Activated naive CD4-positive, alpha-beta T cell treated with anti-CD3 and anti-CD28 coated beads for 36 hours (primary cell): ENCODE measurements at regions not wholly inside any gene's neighbourhood (a gene's known extent, or its start where the extent isn't known, plus 50 kb on each side); places are given as distances from the start of the nearest gene placed in this dataset.
"Not testable (repeated sequence)": the region's sequence is repeated elsewhere in the genome, so short reads cannot be mapped to it uniquely, and the experiment has no call there.

Experiments used
- CTCF ChIA-PET: fragments of 350-600 bp; sonication (Branson Sonifier 250); formaldehyde crosslinking; loops from one replicate; lab custom pipeline; 2021; ENCODE audit warnings: antibody characterized with exemption; lab: Charles Lee
- DNase-seq: peaks from one replicate; pipeline ENCODE4 v3.0.0-alpha.2; 2020
- H3K27ac Mint-ChIP-seq: one replicate; pipeline ENCODE4 v1.8.0; 2021; ENCODE audit warnings: mild to moderate bottlenecking, mixed read lengths
- H3K27me3 Mint-ChIP-seq: one replicate; pipeline ENCODE4 v1.8.0; 2021; ENCODE audit warnings: low read depth, mixed read lengths
- H3K36me3 Mint-ChIP-seq: one replicate; pipeline ENCODE4 v1.8.0; 2021; ENCODE audit warnings: low read depth, mixed read lengths
- H3K4me1 Mint-ChIP-seq: one replicate; pipeline ENCODE4 v1.8.0; 2021; ENCODE audit warnings: low read depth, mixed read lengths
- H3K4me3 Mint-ChIP-seq: one replicate; pipeline ENCODE4 v1.8.0; 2021; ENCODE audit warnings: mild to moderate bottlenecking, moderate library complexity, mixed read lengths
- H3K9me3 Mint-ChIP-seq: one replicate; pipeline ENCODE4 v1.8.0; 2021; ENCODE audit warnings: mixed read lengths
- intact Hi-C: fragments of 100-400 bp; cut with micrococcal nuclease; formaldehyde crosslinking; loops from one replicate; pipeline ENCODE4 v1.15.1; 2023

- no peaks in the 10 kb centered on the region for H3K36me3 Mint-ChIP-seq
- H3K4me3 Mint-ChIP-seq = no peak overlapping the region
- no peak overlapping the region for H3K27ac Mint-ChIP-seq
- intact Hi-C loops = no loop called here
- CTCF ChIA-PET = no interaction called here
- DNase-seq = no peak
- H3K9me3 Mint-ChIP-seq = peaks cover 6% of the 10 kb centered on the region
- H3K4me1 Mint-ChIP-seq = no peaks in the 10 kb centered on the region
- H3K27me3 Mint-ChIP-seq = no peaks in the 10 kb centered on the region
These were observed 1761.3 kb upstream of the IGFBP7 start for GRCh38 chr4:58871509-58871908.

- CTCF ChIA-PET = no interaction called here
- DNase-seq = no peak
These were observed 1738.8 kb upstream of the IGFBP7 start for GRCh38 chr4:58849026-58849425.

DNA sequence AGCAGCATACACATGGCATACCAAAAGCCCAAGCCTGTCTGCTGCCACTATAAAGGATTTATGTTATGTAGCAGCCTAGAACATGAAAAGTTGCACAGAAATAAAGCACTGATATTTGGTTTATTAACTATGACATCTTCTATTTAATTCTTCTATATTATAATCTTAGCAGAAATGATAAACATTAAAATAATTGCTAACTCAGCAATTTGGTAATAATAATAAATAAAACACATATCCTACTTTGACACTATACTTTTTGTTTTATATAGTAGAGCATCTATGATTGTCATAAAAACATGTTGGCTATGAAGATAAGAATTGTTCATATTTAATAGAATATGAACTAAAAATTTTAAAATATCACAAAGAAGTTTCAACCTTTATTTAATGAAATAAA, 1733.3 kb upstream of the IGFBP7 start:
- DNase-seq = no peak
- H3K27me3 Mint-ChIP-seq = no peaks in the 10 kb centered on the region
- no peak overlapping the region for H3K27ac Mint-ChIP-seq
- H3K4me1 Mint-ChIP-seq = no peaks in the 10 kb centered on the region
- no peaks in the 10 kb centered on the region for H3K36me3 Mint-ChIP-seq
- CTCF ChIA-PET = no interaction called here
- H3K9me3 Mint-ChIP-seq = peaks cover 12% of the 10 kb centered on the region
- intact Hi-C loops = no loop called here
- H3K4me3 Mint-ChIP-seq = no peak overlapping the region

More at GRCh38 chr4:58849026-58849425, 1738.8 kb upstream of the IGFBP7 start:
- no peak overlapping the region for H3K4me3 Mint-ChIP-seq
- no peaks in the 10 kb centered on the region for H3K36me3 Mint-ChIP-seq
- intact Hi-C loops = no loop called here
- H3K9me3 Mint-ChIP-seq = peaks cover 22% of the 10 kb centered on the region
- H3K4me1 Mint-ChIP-seq = no peaks in the 10 kb centered on the region
- no peak overlapping the region for H3K27ac Mint-ChIP-seq
- H3K27me3 Mint-ChIP-seq = no peaks in the 10 kb centered on the region

DNA sequence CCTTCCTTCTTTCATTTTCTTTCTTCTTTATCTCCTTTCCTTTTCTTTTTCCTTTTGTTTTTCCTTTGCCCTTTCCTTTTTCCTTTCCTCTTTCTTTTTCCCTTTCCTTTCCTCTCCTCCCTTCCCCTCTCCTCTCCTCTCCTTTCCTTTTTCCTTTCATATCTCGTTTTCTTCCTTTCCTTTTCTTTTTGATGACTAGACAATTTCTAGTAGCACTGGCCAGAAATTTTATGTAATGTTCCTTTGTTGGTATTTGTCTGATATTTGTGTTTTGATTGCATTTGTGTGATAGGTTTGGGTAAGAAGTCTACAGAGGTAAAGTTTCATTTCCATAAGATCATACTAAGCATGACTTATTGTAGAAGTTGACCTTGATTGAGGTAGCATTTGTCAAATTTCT, 1722.9 kb upstream of the IGFBP7 start:
- no peak overlapping the region for H3K27ac Mint-ChIP-seq
- DNase-seq = no peak
- no peaks in the 10 kb centered on the region for H3K27me3 Mint-ChIP-seq
- CTCF ChIA-PET = no interaction called here
- peaks cover 11% of the 10 kb centered on the region for H3K9me3 Mint-ChIP-seq
- H3K4me1 Mint-ChIP-seq = no peaks in the 10 kb centered on the region
- H3K36me3 Mint-ChIP-seq = no peaks in the 10 kb centered on the region
- H3K4me3 Mint-ChIP-seq = no peak overlapping the region
- intact Hi-C loops = no loop called here

DNA sequence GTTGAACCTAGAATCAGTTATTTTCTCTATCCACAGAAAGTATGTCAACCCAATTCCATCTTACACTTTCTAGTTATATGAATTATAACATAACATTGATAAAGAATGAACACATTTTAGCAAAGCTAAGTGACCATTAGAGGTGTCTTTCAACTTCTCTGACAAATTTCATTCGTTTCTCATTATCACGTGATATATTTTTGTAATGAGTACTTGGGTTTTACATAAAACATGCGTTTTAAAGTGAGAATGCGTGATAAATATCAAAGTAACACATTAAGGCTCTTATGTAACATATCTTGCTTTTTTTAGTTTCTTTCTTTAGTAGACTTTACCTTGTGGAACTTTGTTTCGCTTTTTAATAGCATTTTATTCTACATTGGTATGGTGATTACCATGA, 1715.1 kb upstream of the IGFBP7 start:
- Mint-ChIP-seq H3K4me3 (no peak overlapping the region), H3K4me1 (no peaks in the 10 kb centered on the region), H3K27me3 (no peaks in the 10 kb centered on the region), H3K36me3 (no peaks in the 10 kb centered on the region), H3K27ac (no peak overlapping the region), H3K9me3 (peaks cover 11% of the 10 kb centered on the region)
- no peak for DNase-seq
- intact Hi-C loops = no loop called here
- CTCF ChIA-PET = no interaction called here

DNA sequence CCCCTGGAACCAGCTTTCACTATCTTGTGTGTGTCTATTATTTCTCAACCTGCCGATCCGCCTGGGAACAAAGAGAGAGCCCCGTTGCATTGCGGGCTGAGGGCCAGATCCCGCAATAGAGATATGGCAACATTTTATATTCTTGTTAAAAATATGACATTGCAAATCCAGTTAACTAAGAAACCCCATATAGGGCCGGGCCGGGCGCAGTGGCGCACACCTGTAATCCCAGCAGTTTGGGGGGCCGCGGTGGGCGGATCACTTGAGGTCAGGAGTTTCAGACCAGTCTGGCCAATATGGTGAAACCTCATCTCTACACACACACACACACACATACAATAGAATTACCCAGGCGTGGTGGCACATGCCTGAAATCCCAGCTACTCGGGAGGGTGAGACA, 1708.4 kb upstream of the IGFBP7 start:
- CTCF ChIA-PET, DNase-seq, H3K4me3 Mint-ChIP-seq, intact Hi-C loops, H3K27ac Mint-ChIP-seq, H3K9me3 Mint-ChIP-seq, H3K36me3 Mint-ChIP-seq, H3K4me1 Mint-ChIP-seq, H3K27me3 Mint-ChIP-seq: not testable (repeated sequence)

GRCh38 chr4:58809948-58810347, 1699.8 kb upstream of the IGFBP7 start:
- H3K4me1 Mint-ChIP-seq = no peaks in the 10 kb centered on the region
- no peak overlapping the region for H3K27ac Mint-ChIP-seq
- intact Hi-C loops = no loop called here
- no peaks in the 10 kb centered on the region for H3K27me3 Mint-ChIP-seq
- H3K9me3 Mint-ChIP-seq = peaks cover 9% of the 10 kb centered on the region
- CTCF ChIA-PET = no interaction called here
- no peak overlapping the region for H3K4me3 Mint-ChIP-seq
- H3K36me3 Mint-ChIP-seq = no peaks in the 10 kb centered on the region
- DNase-seq = no peak

- Mint-ChIP-seq H3K4me1 (no peaks in the 10 kb centered on the region), H3K4me3 (no peak overlapping the region), H3K36me3 (no peaks in the 10 kb centered on the region), H3K27me3 (no peaks in the 10 kb centered on the region), H3K9me3 (peaks cover 9% of the 10 kb centered on the region), H3K27ac (no peak overlapping the region)
- intact Hi-C loops = no loop called here
- CTCF ChIA-PET = no interaction called here
- no peak for DNase-seq
These were observed 1699.2 kb upstream of the IGFBP7 start for GRCh38 chr4:58809366-58809765.

DNA sequence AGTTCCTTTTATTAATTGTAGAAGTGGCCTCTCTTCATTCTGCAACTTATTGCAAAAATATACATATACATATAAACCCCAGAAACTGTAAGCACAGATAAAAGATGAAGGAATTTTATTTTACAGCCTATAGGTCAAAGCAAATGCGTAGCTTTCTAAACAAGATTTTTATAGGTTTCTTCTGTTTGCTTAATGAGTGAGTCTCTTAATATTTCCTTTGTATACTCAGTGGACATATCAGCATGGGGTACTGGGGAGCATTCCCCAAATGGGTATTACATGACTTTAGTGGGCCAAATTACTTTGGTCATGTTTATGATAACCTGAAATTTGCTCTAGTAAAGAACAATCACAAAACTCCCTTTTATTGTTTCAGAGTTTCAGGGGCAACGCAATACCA, 1698.6 kb upstream of the IGFBP7 start:
- Mint-ChIP-seq H3K27ac (no peak overlapping the region), H3K9me3 (peaks cover 9% of the 10 kb centered on the region), H3K27me3 (no peaks in the 10 kb centered on the region), H3K4me1 (no peaks in the 10 kb centered on the region), H3K36me3 (no peaks in the 10 kb centered on the region), H3K4me3 (no peak overlapping the region)
- DNase-seq = no peak
- CTCF ChIA-PET = no interaction called here
- intact Hi-C loops = no loop called here

- intact Hi-C loops = no loop called here
- no peaks in the 10 kb centered on the region for H3K27me3 Mint-ChIP-seq
- H3K4me1 Mint-ChIP-seq = no peaks in the 10 kb centered on the region
- no peak overlapping the region for H3K27ac Mint-ChIP-seq
- H3K4me3 Mint-ChIP-seq = no peak overlapping the region
- H3K9me3 Mint-ChIP-seq = peaks cover 12% of the 10 kb centered on the region
- no peaks in the 10 kb centered on the region for H3K36me3 Mint-ChIP-seq
- no peak for DNase-seq
- CTCF ChIA-PET = no interaction called here
These were observed 1697.8 kb upstream of the IGFBP7 start for GRCh38 chr4:58807843-58808615.

GRCh38 chr4:58776627-58777026, 1666.4 kb upstream of the IGFBP7 start:
- no peak for DNase-seq
- Mint-ChIP-seq H3K27ac (no peak overlapping the region), H3K27me3 (no peaks in the 10 kb centered on the region), H3K9me3 (peaks cover 3% of the 10 kb centered on the region), H3K4me1 (no peaks in the 10 kb centered on the region), H3K4me3 (no peak overlapping the region), H3K36me3 (no peaks in the 10 kb centered on the region)
- intact Hi-C loops = no loop called here
- CTCF ChIA-PET = no interaction called here

DNA sequence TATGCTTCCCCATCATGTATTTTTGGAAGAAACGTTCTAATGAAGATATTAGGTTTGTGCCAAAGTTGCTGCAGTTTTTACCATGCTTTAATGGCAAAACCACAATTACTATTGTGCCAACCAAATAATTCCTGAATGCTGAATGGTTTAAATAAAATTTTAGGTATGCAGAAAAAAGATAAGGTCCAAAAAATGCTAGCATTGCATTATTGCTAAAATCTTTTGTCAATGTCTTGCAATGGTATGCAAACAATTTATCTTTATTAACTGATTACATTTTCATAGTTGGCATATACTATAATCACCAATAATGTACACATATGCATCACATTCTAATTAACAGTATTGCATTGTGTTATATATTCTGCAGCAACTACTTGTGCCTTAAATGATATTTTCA, 1657.4 kb upstream of the IGFBP7 start:
- CTCF ChIA-PET = no interaction called here
- H3K27ac Mint-ChIP-seq = no peak overlapping the region
- no peaks in the 10 kb centered on the region for H3K27me3 Mint-ChIP-seq
- no peaks in the 10 kb centered on the region for H3K4me1 Mint-ChIP-seq
- DNase-seq = no peak
- peaks cover 5% of the 10 kb centered on the region for H3K9me3 Mint-ChIP-seq
- H3K4me3 Mint-ChIP-seq = no peak overlapping the region
- no peaks in the 10 kb centered on the region for H3K36me3 Mint-ChIP-seq
- intact Hi-C loops = no loop called here

DNA sequence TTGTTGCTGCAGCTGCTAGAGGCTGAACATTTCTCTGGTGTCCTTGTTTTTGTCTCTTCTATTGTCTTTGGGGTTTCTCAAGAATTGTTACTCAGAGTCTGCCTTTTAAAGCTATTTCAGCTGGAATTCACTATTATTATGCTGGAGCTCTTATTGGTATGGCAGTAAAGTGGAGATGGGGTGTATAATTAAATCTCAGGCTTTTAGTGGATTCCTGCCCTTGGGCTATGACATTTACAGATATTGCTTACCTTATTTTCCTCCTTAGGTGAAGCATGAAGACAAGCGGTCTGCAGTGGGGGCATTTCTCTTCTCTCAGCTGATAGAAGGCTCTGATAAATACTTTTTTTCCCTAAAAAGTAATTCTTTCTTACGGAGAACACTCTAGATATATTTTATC, 1656.6 kb upstream of the IGFBP7 start:
- DNase-seq = no peak
- H3K4me1 Mint-ChIP-seq = no peaks in the 10 kb centered on the region
- H3K27me3 Mint-ChIP-seq = no peaks in the 10 kb centered on the region
- intact Hi-C loops = no loop called here
- H3K9me3 Mint-ChIP-seq = peaks cover 5% of the 10 kb centered on the region
- H3K4me3 Mint-ChIP-seq = no peak overlapping the region
- CTCF ChIA-PET = no interaction called here
- H3K27ac Mint-ChIP-seq = no peak overlapping the region
- no peaks in the 10 kb centered on the region for H3K36me3 Mint-ChIP-seq
